HL-60 (cell line): ENCODE measurements at regions not wholly inside any gene's neighbourhood (a gene's known extent, or its start where the extent isn't known, plus 50 kb on each side); places are given as distances from the start of the nearest gene placed in this dataset.

Experiments
- DNase-seq, 2 experiments: peaks; one replicate each; pipeline ENCODE4 v3.0.0-alpha.2; 2010 to 2020; ENCODE audit warnings: low read depth in 1 of 2, low spot score in 1 of 2
- H3K27ac ChIP-seq: fragments of 250-450 bp; sonication (Bioruptor Pico); replicated peaks from 2 replicates; pipeline ENCODE4 v1.5.1; 2020; ENCODE audit warnings: mild to moderate bottlenecking, moderate library complexity
- H3K27me3 ChIP-seq: fragments of 250-450 bp; sonication (Bioruptor Pico); 2 replicates; pipeline ENCODE4 v1.5.1; 2021; ENCODE audit warnings: mild to moderate bottlenecking, moderate library complexity; ENCODE audit not compliant: insufficient read depth, poor library complexity, severe bottlenecking
- H3K4me3 ChIP-seq: replicated peaks from 2 replicates; pipeline ENCODE4 v1.5.1; 2011; ENCODE audit warnings: mild to moderate bottlenecking, control low read depth, low read length; ENCODE audit not compliant: insufficient read depth
- GABPA ChIP-seq: IDR thresholded peaks from 2 replicates; pipeline ENCODE4 v1.6.1; 2012; ENCODE audit warnings: low read depth
- POLR2AphosphoS5 ChIP-seq: IDR thresholded peaks from 2 replicates; pipeline ENCODE4 v1.6.1; 2012; ENCODE audit warnings: low read depth
- SPI1 ChIP-seq: IDR thresholded peaks from 2 replicates; pipeline ENCODE4 v1.6.1; 2012; ENCODE audit warnings: low read depth, mild to moderate bottlenecking, borderline replicate concordance
- TF ChIP-seq, protein P1 (sequence below): IDR thresholded peaks from one replicate; pipeline ENCODE4 v1.5.1; 2011; ENCODE audit warnings: low read length, control low read depth, inconsistent platforms; ENCODE audit not compliant: insufficient read depth
- TF ChIP-seq, protein P2 (sequence below): IDR thresholded peaks from 2 replicates; pipeline ENCODE4 v1.6.1; 2012; ENCODE audit warnings: low read depth; ENCODE audit not compliant: insufficient replicate concordance

- DNase-seq: no peak
- TF ChIP-seq, protein P1, sequence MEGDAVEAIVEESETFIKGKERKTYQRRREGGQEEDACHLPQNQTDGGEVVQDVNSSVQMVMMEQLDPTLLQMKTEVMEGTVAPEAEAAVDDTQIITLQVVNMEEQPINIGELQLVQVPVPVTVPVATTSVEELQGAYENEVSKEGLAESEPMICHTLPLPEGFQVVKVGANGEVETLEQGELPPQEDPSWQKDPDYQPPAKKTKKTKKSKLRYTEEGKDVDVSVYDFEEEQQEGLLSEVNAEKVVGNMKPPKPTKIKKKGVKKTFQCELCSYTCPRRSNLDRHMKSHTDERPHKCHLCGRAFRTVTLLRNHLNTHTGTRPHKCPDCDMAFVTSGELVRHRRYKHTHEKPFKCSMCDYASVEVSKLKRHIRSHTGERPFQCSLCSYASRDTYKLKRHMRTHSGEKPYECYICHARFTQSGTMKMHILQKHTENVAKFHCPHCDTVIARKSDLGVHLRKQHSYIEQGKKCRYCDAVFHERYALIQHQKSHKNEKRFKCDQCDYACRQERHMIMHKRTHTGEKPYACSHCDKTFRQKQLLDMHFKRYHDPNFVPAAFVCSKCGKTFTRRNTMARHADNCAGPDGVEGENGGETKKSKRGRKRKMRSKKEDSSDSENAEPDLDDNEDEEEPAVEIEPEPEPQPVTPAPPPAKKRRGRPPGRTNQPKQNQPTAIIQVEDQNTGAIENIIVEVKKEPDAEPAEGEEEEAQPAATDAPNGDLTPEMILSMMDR: no peak
- no peak for TF ChIP-seq POLR2AphosphoS5
- TF ChIP-seq GABPA: no peak
- TF ChIP-seq, protein P2, sequence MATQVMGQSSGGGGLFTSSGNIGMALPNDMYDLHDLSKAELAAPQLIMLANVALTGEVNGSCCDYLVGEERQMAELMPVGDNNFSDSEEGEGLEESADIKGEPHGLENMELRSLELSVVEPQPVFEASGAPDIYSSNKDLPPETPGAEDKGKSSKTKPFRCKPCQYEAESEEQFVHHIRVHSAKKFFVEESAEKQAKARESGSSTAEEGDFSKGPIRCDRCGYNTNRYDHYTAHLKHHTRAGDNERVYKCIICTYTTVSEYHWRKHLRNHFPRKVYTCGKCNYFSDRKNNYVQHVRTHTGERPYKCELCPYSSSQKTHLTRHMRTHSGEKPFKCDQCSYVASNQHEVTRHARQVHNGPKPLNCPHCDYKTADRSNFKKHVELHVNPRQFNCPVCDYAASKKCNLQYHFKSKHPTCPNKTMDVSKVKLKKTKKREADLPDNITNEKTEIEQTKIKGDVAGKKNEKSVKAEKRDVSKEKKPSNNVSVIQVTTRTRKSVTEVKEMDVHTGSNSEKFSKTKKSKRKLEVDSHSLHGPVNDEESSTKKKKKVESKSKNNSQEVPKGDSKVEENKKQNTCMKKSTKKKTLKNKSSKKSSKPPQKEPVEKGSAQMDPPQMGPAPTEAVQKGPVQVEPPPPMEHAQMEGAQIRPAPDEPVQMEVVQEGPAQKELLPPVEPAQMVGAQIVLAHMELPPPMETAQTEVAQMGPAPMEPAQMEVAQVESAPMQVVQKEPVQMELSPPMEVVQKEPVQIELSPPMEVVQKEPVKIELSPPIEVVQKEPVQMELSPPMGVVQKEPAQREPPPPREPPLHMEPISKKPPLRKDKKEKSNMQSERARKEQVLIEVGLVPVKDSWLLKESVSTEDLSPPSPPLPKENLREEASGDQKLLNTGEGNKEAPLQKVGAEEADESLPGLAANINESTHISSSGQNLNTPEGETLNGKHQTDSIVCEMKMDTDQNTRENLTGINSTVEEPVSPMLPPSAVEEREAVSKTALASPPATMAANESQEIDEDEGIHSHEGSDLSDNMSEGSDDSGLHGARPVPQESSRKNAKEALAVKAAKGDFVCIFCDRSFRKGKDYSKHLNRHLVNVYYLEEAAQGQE: no peak
- no peak for TF ChIP-seq SPI1
Measured at GRCh38 chr4:110683601-110684000, 60.7 kb upstream of the PITX2 start.

DNA sequence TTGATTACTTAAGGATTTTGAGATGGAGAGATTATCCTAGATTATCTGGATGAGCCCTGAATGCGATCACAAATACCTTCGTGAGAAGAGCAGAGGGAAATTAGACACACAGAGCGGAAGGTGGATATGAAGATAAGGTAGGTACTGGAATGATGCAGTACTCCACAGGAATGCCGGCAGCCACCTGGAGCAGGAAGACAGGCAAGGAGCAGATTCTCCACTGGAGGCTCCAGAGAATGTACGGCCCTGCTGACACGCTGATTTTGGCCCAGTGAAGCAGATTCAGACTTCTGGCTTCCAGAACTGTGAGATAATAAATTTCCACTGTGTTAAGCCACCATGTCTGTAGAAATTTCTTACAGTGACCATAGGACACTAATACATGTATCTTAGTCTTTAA lies 79.4 kb upstream of the PITX2 start:
- Histone ChIP-seq H3K27ac (no peak overlapping the region), H3K27me3 (no peaks in the 10 kb centered on the region), H3K4me3 (no peak overlapping the region)
- TF ChIP-seq, protein P1: no peak
- TF ChIP-seq SPI1: no peak
- no peak for TF ChIP-seq POLR2AphosphoS5
- TF ChIP-seq GABPA: no peak
- TF ChIP-seq, protein P2: no peak
- DNase-seq: no peak

More at GRCh38 chr4:110683601-110684000, 60.7 kb upstream of the PITX2 start:
- no peaks in the 10 kb centered on the region for H3K27me3 ChIP-seq
- no peak overlapping the region for H3K4me3 ChIP-seq
- no peak overlapping the region for H3K27ac ChIP-seq

DNA sequence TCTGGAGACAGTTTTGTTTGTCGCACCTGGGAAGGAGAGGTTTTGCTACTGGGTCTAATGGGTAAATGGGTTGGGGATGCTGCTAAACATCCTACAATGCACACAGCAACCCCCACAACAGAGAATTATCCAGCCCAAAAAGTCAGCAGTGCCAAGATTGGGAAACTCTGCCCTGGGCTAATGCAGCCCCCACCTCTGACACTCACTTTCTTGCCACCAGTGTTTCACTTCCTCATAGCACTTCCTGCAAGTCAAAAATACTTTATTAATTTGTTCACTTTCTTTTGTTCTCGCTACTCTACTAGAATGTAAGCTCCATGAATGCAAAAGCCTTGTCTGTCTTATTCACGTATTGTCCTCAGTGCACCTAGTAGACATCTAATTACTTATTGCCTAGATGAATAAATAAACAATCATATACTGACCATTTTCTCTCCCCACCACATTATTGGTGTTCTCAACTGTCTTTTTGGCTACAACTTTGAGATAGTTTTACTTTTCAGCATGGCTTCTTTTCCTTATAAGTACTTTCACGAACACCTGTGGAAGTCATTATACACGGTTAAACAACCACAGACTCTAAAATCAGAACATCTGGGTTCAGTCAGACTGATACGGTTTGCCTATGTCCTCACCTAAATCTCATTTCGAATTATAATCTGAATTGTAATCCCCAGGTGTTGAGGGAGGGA lies 82.0 kb upstream of the PITX2 start:
- Histone ChIP-seq H3K4me3 (no peak overlapping the region), H3K27me3 (no peaks in the 10 kb centered on the region), H3K27ac (no peak overlapping the region)
- peak; percentile 23 to 51 for DNase-seq
- TF ChIP-seq GABPA: no peak
- no peak for TF ChIP-seq POLR2AphosphoS5
- TF ChIP-seq, protein P1: no peak
- TF ChIP-seq SPI1: peak; percentile 66
- TF ChIP-seq, protein P2: no peak
